GM23338 (cell line): ENCODE measurements at regions not wholly inside any gene's neighbourhood (a gene's known extent, or its start where the extent isn't known, plus 50 kb on each side); places are given as distances from the start of the nearest gene placed in this dataset.

Source experiments
- CREB1 ChIP-seq: fragments of 250-450 bp; sonication (Bioruptor Pico); IDR thresholded peaks from 2 replicates; pipeline ENCODE4 v1.5.0; 2020; ENCODE audit warnings: low read depth, mild to moderate bottlenecking, moderate library complexity
- CTCF ChIP-seq, 2 experiments: fragments of 200-600 bp in 1 of 2; sonication (generic) in 1 of 2; conservative IDR thresholded peaks; 2 replicates each; pipeline versions ENCODE4 v1.5.1 to v1.6.1; 2016 to 2017; ENCODE audit warnings: antibody characterized with exemption in 2 of 2, low read depth in 2 of 2, mild to moderate bottlenecking in 2 of 2, moderate library complexity in 1 of 2
- EZH2 ChIP-seq: fragments of 200-600 bp; sonication (generic); IDR thresholded peaks from one replicate; pipeline ENCODE4 v1.8.0; 2017; ENCODE audit warnings: antibody characterized with exemption, mild to moderate bottlenecking, low read depth; ENCODE audit not compliant: unreplicated experiment
- EZH2phosphoT487 ChIP-seq: fragments of 200-600 bp; sonication (generic); IDR thresholded peaks from one replicate; pipeline ENCODE4 v1.8.1; 2018; ENCODE audit warnings: antibody characterized with exemption; ENCODE audit not compliant: unreplicated experiment
- JUNB ChIP-seq: IDR thresholded peaks from one replicate; pipeline ENCODE4 v1.6.1; 2016; ENCODE audit warnings: antibody characterized with exemption; ENCODE audit not compliant: unreplicated experiment
- NANOG ChIP-seq: IDR thresholded peaks from 2 replicates; pipeline ENCODE4 v1.6.1; 2016; ENCODE audit warnings: antibody characterized with exemption, borderline replicate concordance
- POLR2AphosphoS5 ChIP-seq: IDR thresholded peaks from 2 replicates; pipeline ENCODE4 v1.6.1; 2016; ENCODE audit warnings: antibody characterized with exemption, low read depth
- REST ChIP-seq: IDR thresholded peaks from one replicate; pipeline ENCODE4 v1.6.1; 2018; ENCODE audit warnings: antibody characterized with exemption; ENCODE audit not compliant: unreplicated experiment
- STAT1 ChIP-seq: IDR thresholded peaks from one replicate; pipeline ENCODE4 v1.6.1; 2016; ENCODE audit warnings: antibody characterized with exemption; ENCODE audit not compliant: unreplicated experiment

- TF ChIP-seq EZH2 (no peak), CTCF (conservative IDR thresholded peaks at IDR 0.05; ENCODE audit: low read depth in 2 of 2) (no peak), EZH2phosphoT487 (no peak), REST (no peak), STAT1 (no peak), NANOG (no peak), POLR2AphosphoS5 (no peak), CREB1 (CRISPR knock-in tag) (no peak), JUNB (no peak)
Observed at GRCh38 chr3:66693461-66694031, 192.7 kb upstream of the LRIG1 start.
